ENCODE measurements at regions not wholly inside any gene's neighbourhood (a gene's known extent, or its start where the extent isn't known, plus 50 kb on each side); places are given as distances from the start of the nearest gene placed in this dataset.

DNA sequence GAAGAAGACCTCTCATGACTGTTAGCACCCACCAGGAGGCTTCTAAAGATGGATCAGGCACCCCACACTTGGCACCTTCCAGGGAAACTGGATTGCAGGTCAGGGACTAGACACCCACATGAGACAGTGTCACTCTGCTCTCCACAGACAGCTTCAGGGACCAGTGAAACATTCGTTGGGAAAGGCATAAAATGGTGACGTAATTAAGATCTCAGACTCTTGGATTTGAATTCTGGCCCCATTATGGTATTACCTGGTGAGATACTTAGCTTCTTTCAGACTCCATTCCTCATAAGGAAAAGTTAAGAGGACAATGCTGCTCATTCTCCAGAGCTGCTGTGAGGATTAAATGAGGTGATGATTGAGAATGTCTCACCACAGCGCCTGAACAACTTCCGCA, 261.1 kb downstream of the ARRDC4 start:
- TF ChIP-seq, protein P1, sequence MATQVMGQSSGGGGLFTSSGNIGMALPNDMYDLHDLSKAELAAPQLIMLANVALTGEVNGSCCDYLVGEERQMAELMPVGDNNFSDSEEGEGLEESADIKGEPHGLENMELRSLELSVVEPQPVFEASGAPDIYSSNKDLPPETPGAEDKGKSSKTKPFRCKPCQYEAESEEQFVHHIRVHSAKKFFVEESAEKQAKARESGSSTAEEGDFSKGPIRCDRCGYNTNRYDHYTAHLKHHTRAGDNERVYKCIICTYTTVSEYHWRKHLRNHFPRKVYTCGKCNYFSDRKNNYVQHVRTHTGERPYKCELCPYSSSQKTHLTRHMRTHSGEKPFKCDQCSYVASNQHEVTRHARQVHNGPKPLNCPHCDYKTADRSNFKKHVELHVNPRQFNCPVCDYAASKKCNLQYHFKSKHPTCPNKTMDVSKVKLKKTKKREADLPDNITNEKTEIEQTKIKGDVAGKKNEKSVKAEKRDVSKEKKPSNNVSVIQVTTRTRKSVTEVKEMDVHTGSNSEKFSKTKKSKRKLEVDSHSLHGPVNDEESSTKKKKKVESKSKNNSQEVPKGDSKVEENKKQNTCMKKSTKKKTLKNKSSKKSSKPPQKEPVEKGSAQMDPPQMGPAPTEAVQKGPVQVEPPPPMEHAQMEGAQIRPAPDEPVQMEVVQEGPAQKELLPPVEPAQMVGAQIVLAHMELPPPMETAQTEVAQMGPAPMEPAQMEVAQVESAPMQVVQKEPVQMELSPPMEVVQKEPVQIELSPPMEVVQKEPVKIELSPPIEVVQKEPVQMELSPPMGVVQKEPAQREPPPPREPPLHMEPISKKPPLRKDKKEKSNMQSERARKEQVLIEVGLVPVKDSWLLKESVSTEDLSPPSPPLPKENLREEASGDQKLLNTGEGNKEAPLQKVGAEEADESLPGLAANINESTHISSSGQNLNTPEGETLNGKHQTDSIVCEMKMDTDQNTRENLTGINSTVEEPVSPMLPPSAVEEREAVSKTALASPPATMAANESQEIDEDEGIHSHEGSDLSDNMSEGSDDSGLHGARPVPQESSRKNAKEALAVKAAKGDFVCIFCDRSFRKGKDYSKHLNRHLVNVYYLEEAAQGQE (IDR thresholded peaks at IDR 0.05; ENCODE audit: insufficient read depth in 1 of 2, low read depth in 2 of 2, low read length in 2 of 2) = no peak
- TF ChIP-seq POLR2AphosphoS5 (IDR thresholded peaks at IDR 0.05; ENCODE audit: low read depth, low read length) = no peak
- TF ChIP-seq TAF1 (IDR thresholded peaks at IDR 0.05; ENCODE audit: borderline replicate concordance, insufficient read depth, low read length) = no peak
- TF ChIP-seq SIN3A (IDR thresholded peaks at IDR 0.05; ENCODE audit: borderline replicate concordance, insufficient read depth, low read length) = no peak

All from PFSK-1 (cell line).